HG02870 (cell line): ENCODE measurements at regions not wholly inside any gene's neighbourhood (a gene's known extent, or its start where the extent isn't known, plus 50 kb on each side); places are given as distances from the start of the nearest gene placed in this dataset.

ENCODE experiments used
- ATAC-seq: cut with Tn5 transposase; IDR thresholded peaks from one replicate; pipeline ENCODE4 v1.9.1; 2021; ENCODE audit warnings: mild to moderate bottlenecking, moderate library complexity; ENCODE audit not compliant: unreplicated experiment

GRCh38 chr12:24482882-24483604, 465.9 kb downstream of the BCAT1 start:
- no peak for ATAC-seq

GRCh38 chr12:24482044-24482443, 466.9 kb downstream of the BCAT1 start:
- no peak for ATAC-seq

- ATAC-seq: no peak
These were observed 468.0 kb downstream of the BCAT1 start for GRCh38 chr12:24480766-24481449.

GRCh38 chr12:24479131-24479530, 469.8 kb downstream of the BCAT1 start:
- no peak for ATAC-seq

- no peak for ATAC-seq
These were observed 470.6 kb downstream of the BCAT1 start for GRCh38 chr12:24478254-24478653.

GRCh38 chr12:24476310-24476709, 472.6 kb downstream of the BCAT1 start:
- ATAC-seq: no peak

- ATAC-seq: no peak
These were observed 473.6 kb downstream of the BCAT1 start for GRCh38 chr12:24475337-24475736.

- no peak for ATAC-seq
These were observed 475.8 kb downstream of the BCAT1 start for GRCh38 chr12:24473097-24473496.

- no peak for ATAC-seq
These were observed 478.9 kb downstream of the BCAT1 start for GRCh38 chr12:24470050-24470449.

GRCh38 chr12:24469089-24469488, 479.8 kb downstream of the BCAT1 start:
- no peak for ATAC-seq

GRCh38 chr12:24467226-24467625, 481.7 kb downstream of the BCAT1 start:
- ATAC-seq: no peak

- no peak for ATAC-seq
These were observed 485.5 kb downstream of the BCAT1 start for GRCh38 chr12:24463375-24463774.

GRCh38 chr12:24462946-24463345, 486.0 kb downstream of the BCAT1 start:
- ATAC-seq: no peak

GRCh38 chr12:24460506-24460905, 488.4 kb downstream of the BCAT1 start:
- no peak for ATAC-seq

- no peak for ATAC-seq
These were observed 488.8 kb downstream of the BCAT1 start for GRCh38 chr12:24460099-24460498.

GRCh38 chr12:24455811-24456210, 493.1 kb downstream of the BCAT1 start:
- ATAC-seq: no peak

GRCh38 chr12:24447678-24448077, 498.2 kb upstream of the SOX5 start:
- ATAC-seq: no peak

- no peak for ATAC-seq
These were observed 496.8 kb upstream of the SOX5 start for GRCh38 chr12:24446287-24446686.

GRCh38 chr12:24444634-24445033, 495.2 kb upstream of the SOX5 start:
- ATAC-seq: no peak

- no peak for ATAC-seq
These were observed 492.0 kb upstream of the SOX5 start for GRCh38 chr12:24441458-24441857.

GRCh38 chr12:24436667-24437066, 487.2 kb upstream of the SOX5 start:
- ATAC-seq: no peak

GRCh38 chr12:24431872-24432271, 482.4 kb upstream of the SOX5 start:
- ATAC-seq: no peak

GRCh38 chr12:24427776-24428175, 478.3 kb upstream of the SOX5 start:
- ATAC-seq: no peak
